CD4-positive, alpha-beta T cell (primary cell): ENCODE measurements at regions not wholly inside any gene's neighbourhood (a gene's known extent, or its start where the extent isn't known, plus 50 kb on each side); places are given as distances from the start of the nearest gene placed in this dataset.

ENCODE experiments used
- ATAC-seq: fragments of 200-7000 bp; cut with Tn5 transposase; one replicate; pipeline ENCODE4 v1.10.0; 2022; ENCODE audit warnings: mild to moderate bottlenecking; ENCODE audit not compliant: poor library complexity
- CTCF ChIA-PET: fragments of 350-600 bp; sonication (Branson Sonifier 250); formaldehyde crosslinking; loops from one replicate; lab custom pipeline; 2021; ENCODE audit warnings: antibody characterized with exemption, inconsistent platforms; lab: Charles Lee
- POLR2A ChIA-PET: fragments of 350-600 bp; sonication (Branson Sonifier 250); formaldehyde crosslinking; loops from one replicate; lab custom pipeline; 2021; ENCODE audit warnings: antibody characterized with exemption, inconsistent platforms; lab: Charles Lee
- DNase-seq, 14 experiments: peaks; one replicate each; pipeline ENCODE4 v3.0.0-alpha.2; 2013 to 2020; ENCODE audit warnings: mixed read lengths in 2 of 14
- H3K27ac ChIP-seq, 2 donors: one replicate each; pipeline versions ENCODE4 v1.5.1 to v1.7.0; 2013; ENCODE audit warnings: low read length in 2 of 2, low read depth in 1 of 2, mild to moderate bottlenecking in 1 of 2
- H3K27me3 ChIP-seq, 2 experiments: 1 replicate in 1 of 2; 2 replicates in 1 of 2; pipeline versions ENCODE4 v1.6.1 to v1.7.0; 2013; ENCODE audit warnings: low read length in 2 of 2, control low read depth in 1 of 2, mild to moderate bottlenecking in 1 of 2, moderate library complexity in 1 of 2; ENCODE audit not compliant: insufficient read depth in 2 of 2, control insufficient read depth in 1 of 2
- H3K36me3 ChIP-seq: one replicate; pipeline ENCODE4 v1.6.1; 2013; ENCODE audit warnings: low read length, control low read depth; ENCODE audit not compliant: insufficient read depth
- H3K4me1 ChIP-seq: one replicate; pipeline ENCODE4 v1.6.1; 2013; ENCODE audit warnings: low read length, control low read depth; ENCODE audit not compliant: insufficient read depth
- H3K4me3 ChIP-seq: one replicate; pipeline ENCODE4 v1.5.1; 2013; ENCODE audit warnings: mild to moderate bottlenecking, low read length, moderate library complexity
- H3K9me3 ChIP-seq, 2 experiments: 1 replicate in 1 of 2; 2 replicates in 1 of 2; pipeline versions ENCODE4 v1.6.1 to v1.7.0; 2013; ENCODE audit warnings: low read length in 2 of 2, mild to moderate bottlenecking in 2 of 2, control low read depth in 1 of 2, moderate library complexity in 1 of 2; ENCODE audit not compliant: control insufficient read depth in 1 of 2, insufficient read depth in 1 of 2
- H3K27ac Mint-ChIP-seq: one replicate; pipeline ENCODE4 v1.8.0; 2020; ENCODE audit warnings: mixed read lengths
- H3K27me3 Mint-ChIP-seq: one replicate; pipeline ENCODE4 v1.8.0; 2021; ENCODE audit warnings: mixed read lengths
- H3K36me3 Mint-ChIP-seq: one replicate; pipeline ENCODE4 v1.8.0; 2021; ENCODE audit warnings: low read depth, mixed read lengths
- H3K4me1 Mint-ChIP-seq: one replicate; pipeline ENCODE4 v1.8.0; 2021; ENCODE audit warnings: low read depth, mixed read lengths
- H3K4me3 Mint-ChIP-seq: one replicate; pipeline ENCODE4 v1.8.0; 2020; ENCODE audit warnings: mild to moderate bottlenecking, mixed read lengths
- H3K9me3 Mint-ChIP-seq: one replicate; pipeline ENCODE4 v1.8.0; 2020; ENCODE audit warnings: mixed read lengths
- CTCF ChIP-seq: fragments of 200-600 bp; IDR thresholded peaks from one replicate; pipeline ENCODE4 v1.8.0; 2022; ENCODE audit warnings: antibody characterized with exemption, mild to moderate bottlenecking
- intact Hi-C, 2 experiments: fragments of 100-400 bp; cut with DNase I in 1 of 2; cut with micrococcal nuclease in 1 of 2; formaldehyde crosslinking; loops; one replicate each; pipeline versions ENCODE4 v1.15.1 to v1.9.0; 2023 to 2025; cut with DNase I, micrococcal nuclease

- intact Hi-C loops, result no loop called here
- Histone ChIP-seq H3K4me3 (no peak overlapping the region), H3K9me3 (no peaks in the 10 kb centered on the region), H3K27ac (no peak overlapping the region), H3K27me3 (no peaks in the 10 kb centered on the region), H3K36me3 (no peaks in the 10 kb centered on the region), H3K4me1 (peaks cover 7% of the 10 kb centered on the region)
- Mint-ChIP-seq H3K27ac (no peak overlapping the region), H3K36me3 (no peaks in the 10 kb centered on the region), H3K4me3 (no peak overlapping the region), H3K27me3 (no peaks in the 10 kb centered on the region), H3K4me1 (peaks cover 7% of the 10 kb centered on the region), H3K9me3 (no peaks in the 10 kb centered on the region)
- CTCF ChIA-PET, result no interaction called here
- ATAC-seq (no peak), DNase-seq (no peak)
- no peak for TF ChIP-seq CTCF
- POLR2A ChIA-PET, result no interaction called here
Observed at GRCh38 chr14:100450049-100450448, 126.9 kb downstream of the SLC25A47 start.

- no peak overlapping the region for H3K4me3 Mint-ChIP-seq
- H3K27me3 ChIP-seq, result no peaks in the 10 kb centered on the region
- ChIA-PET CTCF (no interaction called here), POLR2A (no interaction called here)
- no peaks in the 10 kb centered on the region for H3K9me3 Mint-ChIP-seq
- intact Hi-C loops, result no loop called here
- TF ChIP-seq CTCF, result no peak
- DNase-seq (no peak), ATAC-seq (no peak)
- no peaks in the 10 kb centered on the region for H3K36me3 ChIP-seq
- H3K9me3 ChIP-seq, result no peaks in the 10 kb centered on the region
- H3K4me1 ChIP-seq, result peaks cover 7% of the 10 kb centered on the region
- H3K27ac ChIP-seq, result no peak overlapping the region
- no peak overlapping the region for H3K27ac Mint-ChIP-seq
- no peak overlapping the region for H3K4me3 ChIP-seq
- H3K27me3 Mint-ChIP-seq, result no peaks in the 10 kb centered on the region
- H3K36me3 Mint-ChIP-seq, result no peaks in the 10 kb centered on the region
- H3K4me1 Mint-ChIP-seq, result peaks cover 7% of the 10 kb centered on the region
Observed at GRCh38 chr14:100450736-100451135, 127.6 kb downstream of the SLC25A47 start.

GRCh38 chr14:100451264-100451663 lies 128.1 kb downstream of the SLC25A47 start:
- H3K4me1 Mint-ChIP-seq, result peaks cover 7% of the 10 kb centered on the region
- CTCF ChIA-PET, result no interaction called here
- no peak overlapping the region for H3K4me3 Mint-ChIP-seq
- Histone ChIP-seq H3K9me3 (no peaks in the 10 kb centered on the region), H3K36me3 (no peaks in the 10 kb centered on the region), H3K4me3 (no peak overlapping the region), H3K27ac (no peak overlapping the region), H3K4me1 (peaks cover 7% of the 10 kb centered on the region), H3K27me3 (no peaks in the 10 kb centered on the region)
- ATAC-seq (no peak), DNase-seq (no peak)
- POLR2A ChIA-PET, result interaction anchor here (0.8 kb wide), 1 partner anchor 190 kb away, joined by 4 read pairs; no protein-coding TSS in a partner anchor
- H3K27ac Mint-ChIP-seq, result no peak overlapping the region
- no peaks in the 10 kb centered on the region for H3K9me3 Mint-ChIP-seq
- intact Hi-C loops, result no loop called here
- TF ChIP-seq CTCF, result no peak
- H3K36me3 Mint-ChIP-seq, result no peaks in the 10 kb centered on the region
- H3K27me3 Mint-ChIP-seq, result no peaks in the 10 kb centered on the region
